ENCODE measurements at regions not wholly inside any gene's neighbourhood (a gene's known extent, or its start where the extent isn't known, plus 50 kb on each side); places are given as distances from the start of the nearest gene placed in this dataset.
"Not testable (repeated sequence)": the region's sequence is repeated elsewhere in the genome, so short reads cannot be mapped to it uniquely, and the experiment has no call there.

GRCh38 chr21:10445685-10446084, 75.7 kb upstream of the TPTE start:
- intact Hi-C loops (cut with DNase I; ENCODE audit: low total_unique reads); DNase-seq (ENCODE audit: low spot score in 2 of 2); H3K4me3 ChIP-seq (ENCODE audit: low read depth, poor library complexity, severe bottlenecking): not testable (repeated sequence)
- WGBS, 2 donors = 48 to 63% methylated on average over 7 of the region's 7 CpGs

DNA sequence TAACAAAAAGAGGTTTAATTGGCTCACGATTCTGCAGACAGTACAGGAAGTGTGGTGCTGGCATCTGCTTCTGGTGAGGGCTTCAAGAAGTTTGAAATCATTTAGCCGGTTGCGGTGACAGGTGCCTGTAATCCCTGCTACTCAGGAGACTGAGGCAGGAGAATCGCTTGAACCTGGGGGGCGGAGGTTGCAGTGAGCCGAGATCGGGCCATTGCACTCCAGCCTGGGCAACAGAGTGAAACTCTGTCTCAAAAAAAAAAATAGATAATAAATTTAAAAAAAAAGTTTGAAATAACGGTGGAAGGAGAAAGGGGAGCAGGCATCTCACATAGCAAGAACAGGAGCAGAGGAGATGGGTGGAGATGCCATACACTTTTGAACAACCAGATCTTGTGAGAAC, 71.9 kb upstream of the TPTE start:
- H3K4me3 ChIP-seq (ENCODE audit: low read depth, poor library complexity, severe bottlenecking); intact Hi-C loops (cut with DNase I; ENCODE audit: low total_unique reads): not testable (repeated sequence)
- 63 to 72% methylated on average over 8 of the region's 8 CpGs for WGBS, 2 donors
- DNase-seq (ENCODE audit: low spot score in 2 of 2) = peak in 1 of 2 donors; percentile 88

DNA sequence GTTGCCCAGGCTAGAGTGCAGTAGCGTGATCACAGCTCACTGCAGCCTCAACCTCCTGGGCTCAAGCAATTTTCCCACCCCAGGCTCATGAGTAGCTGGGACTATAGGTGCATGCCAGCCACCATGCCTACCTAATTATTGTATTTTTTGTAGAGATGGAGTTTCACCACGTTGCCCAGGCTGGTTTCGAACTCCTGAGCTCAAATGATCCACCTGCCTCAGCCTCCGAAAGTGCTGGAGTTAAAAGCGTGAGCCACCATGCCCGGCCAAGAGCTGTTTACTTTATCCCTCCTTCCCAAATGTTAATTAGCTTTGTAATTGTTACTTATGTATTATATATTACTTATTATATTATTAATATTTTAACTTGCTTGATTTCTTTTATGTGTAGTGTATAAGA, 70.1 kb upstream of the TPTE start:
- intact Hi-C loops (cut with DNase I; ENCODE audit: low total_unique reads); H3K4me3 ChIP-seq (ENCODE audit: low read depth, poor library complexity, severe bottlenecking); DNase-seq (ENCODE audit: low spot score in 2 of 2): not testable (repeated sequence)
- 64 to 66% methylated on average over 6 of the region's 6 CpGs for WGBS, 2 donors

- H3K4me3 ChIP-seq (ENCODE audit: low read depth, poor library complexity, severe bottlenecking); DNase-seq (ENCODE audit: low spot score in 2 of 2); intact Hi-C loops (cut with DNase I; ENCODE audit: low total_unique reads): not testable (repeated sequence)
- 29 to 36% methylated on average over 2 of the region's 2 CpGs for WGBS, 2 donors
Measured at GRCh38 chr21:10457765-10458164, 63.6 kb upstream of the TPTE start.

DNA sequence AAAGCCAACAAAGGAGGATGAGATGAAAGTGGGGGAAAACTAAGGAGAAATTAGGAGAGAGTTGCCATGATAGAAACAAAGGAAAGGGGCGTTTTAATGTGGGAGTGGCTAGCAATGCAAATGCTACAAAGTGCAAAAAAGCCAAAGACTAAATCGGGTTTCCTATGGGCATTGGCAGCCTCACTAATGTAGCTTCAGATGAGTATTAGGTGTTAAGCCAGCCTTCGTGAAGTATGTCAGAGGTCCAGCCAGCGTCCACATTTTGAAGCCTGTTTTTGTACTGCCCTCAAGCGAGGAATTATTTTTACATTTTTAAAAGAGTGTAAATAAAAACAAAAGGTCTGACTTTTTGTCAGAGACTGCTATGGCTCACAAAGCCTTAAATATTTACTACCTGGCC, 60.4 kb upstream of the TPTE start:
- peak in 1 of 2 donors; percentile 76 for DNase-seq (ENCODE audit: low spot score in 2 of 2)
- H3K4me3 ChIP-seq (ENCODE audit: low read depth, poor library complexity, severe bottlenecking); intact Hi-C loops (cut with DNase I; ENCODE audit: low total_unique reads): not testable (repeated sequence)
- 49 to 55% methylated on average over 5 of the region's 5 CpGs for WGBS, 2 donors

GRCh38 chr21:10461445-10461844, 59.9 kb upstream of the TPTE start:
- intact Hi-C loops (cut with DNase I; ENCODE audit: low total_unique reads); H3K4me3 ChIP-seq (ENCODE audit: low read depth, poor library complexity, severe bottlenecking): not testable (repeated sequence)
- 61 to 63% methylated on average over 8 of the region's 8 CpGs for WGBS, 2 donors
- peak in 1 of 2 donors; percentile 85 for DNase-seq (ENCODE audit: low spot score in 2 of 2)

- WGBS, 2 donors = 40 to 45% methylated on average over 5 of the region's 5 CpGs
- DNase-seq (ENCODE audit: low spot score in 2 of 2) = no peak
- TF ChIP-seq POLR2A (IDR thresholded peaks at IDR 0.05) = no peak
- TF ChIP-seq, protein P1, sequence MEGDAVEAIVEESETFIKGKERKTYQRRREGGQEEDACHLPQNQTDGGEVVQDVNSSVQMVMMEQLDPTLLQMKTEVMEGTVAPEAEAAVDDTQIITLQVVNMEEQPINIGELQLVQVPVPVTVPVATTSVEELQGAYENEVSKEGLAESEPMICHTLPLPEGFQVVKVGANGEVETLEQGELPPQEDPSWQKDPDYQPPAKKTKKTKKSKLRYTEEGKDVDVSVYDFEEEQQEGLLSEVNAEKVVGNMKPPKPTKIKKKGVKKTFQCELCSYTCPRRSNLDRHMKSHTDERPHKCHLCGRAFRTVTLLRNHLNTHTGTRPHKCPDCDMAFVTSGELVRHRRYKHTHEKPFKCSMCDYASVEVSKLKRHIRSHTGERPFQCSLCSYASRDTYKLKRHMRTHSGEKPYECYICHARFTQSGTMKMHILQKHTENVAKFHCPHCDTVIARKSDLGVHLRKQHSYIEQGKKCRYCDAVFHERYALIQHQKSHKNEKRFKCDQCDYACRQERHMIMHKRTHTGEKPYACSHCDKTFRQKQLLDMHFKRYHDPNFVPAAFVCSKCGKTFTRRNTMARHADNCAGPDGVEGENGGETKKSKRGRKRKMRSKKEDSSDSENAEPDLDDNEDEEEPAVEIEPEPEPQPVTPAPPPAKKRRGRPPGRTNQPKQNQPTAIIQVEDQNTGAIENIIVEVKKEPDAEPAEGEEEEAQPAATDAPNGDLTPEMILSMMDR (IDR thresholded peaks at IDR 0.05) = no peak
- intact Hi-C loops (cut with DNase I; ENCODE audit: low total_unique reads) = no loop called here
- no peak overlapping the region for H3K4me3 ChIP-seq (ENCODE audit: low read depth, poor library complexity, severe bottlenecking)
Measured at GRCh38 chr21:10463156-10463555, 58.2 kb upstream of the TPTE start.

GRCh38 chr21:10464975-10465374, 56.4 kb upstream of the TPTE start:
- intact Hi-C loops (cut with DNase I; ENCODE audit: low total_unique reads) = no loop called here
- no peak overlapping the region for H3K4me3 ChIP-seq (ENCODE audit: low read depth, poor library complexity, severe bottlenecking)
- DNase-seq (ENCODE audit: low spot score in 2 of 2) = no peak
- WGBS, 2 donors = 45 to 46% methylated on average over 3 of the region's 3 CpGs
- TF ChIP-seq, protein P1 (IDR thresholded peaks at IDR 0.05) = no peak
- no peak for TF ChIP-seq POLR2A (IDR thresholded peaks at IDR 0.05)

- 56 to 61% methylated on average over 10 of the region's 10 CpGs for WGBS, 2 donors
- intact Hi-C loops (cut with DNase I; ENCODE audit: low total_unique reads); H3K4me3 ChIP-seq (ENCODE audit: low read depth, poor library complexity, severe bottlenecking): not testable (repeated sequence)
- DNase-seq (ENCODE audit: low spot score in 2 of 2) = peak in 1 of 2 donors; percentile 91
Measured at GRCh38 chr21:10465524-10466110, 55.8 kb upstream of the TPTE start.

GRCh38 chr21:10466200-10466599, 55.2 kb upstream of the TPTE start:
- no peak for TF ChIP-seq POLR2A (IDR thresholded peaks at IDR 0.05)
- no peak overlapping the region for H3K4me3 ChIP-seq (ENCODE audit: low read depth, poor library complexity, severe bottlenecking)
- 22 to 25% methylated on average over 2 of the region's 2 CpGs for WGBS, 2 donors
- intact Hi-C loops (cut with DNase I; ENCODE audit: low total_unique reads) = no loop called here
- no peak for DNase-seq (ENCODE audit: low spot score in 2 of 2)
